Psoas muscle (tissue), 7 donors: ENCODE measurements at regions not wholly inside any gene's neighbourhood (a gene's known extent, or its start where the extent isn't known, plus 50 kb on each side); places are given as distances from the start of the nearest gene placed in this dataset.
"Not testable (repeated sequence)": the region's sequence is repeated elsewhere in the genome, so short reads cannot be mapped to it uniquely, and the experiment has no call there.

Experiments used
- ATAC-seq, 4 donors: fragments of 200-7000 bp; cut with Tn5 transposase; one replicate each; pipeline ENCODE4 v1.9.1; 2020; ENCODE audit warnings: moderate library complexity in 3 of 4, mild to moderate bottlenecking in 2 of 4
- DNase-seq, 2 donors: peaks; one replicate each; pipeline ENCODE4 v3.0.0-alpha.2; 2020
- H3K27ac ChIP-seq: fragments of 200-600 bp; one replicate; pipeline ENCODE4 v1.8.0; 2022
- H3K27me3 ChIP-seq, 3 donors: fragments of 200-600 bp in 1 of 3; one replicate each; pipeline versions ENCODE4 v1.6.1 to v1.8.0; 2013 to 2022; ENCODE audit warnings: low read length in 2 of 3, mild to moderate bottlenecking in 2 of 3, moderate library complexity in 1 of 3; ENCODE audit not compliant: insufficient read depth in 3 of 3
- H3K36me3 ChIP-seq, 2 donors: fragments of 200-600 bp in 1 of 2; one replicate each; pipeline versions ENCODE4 v1.6.1 to v1.8.0; 2013 to 2022; ENCODE audit warnings: low read depth in 1 of 2, mild to moderate bottlenecking in 1 of 2, moderate library complexity in 1 of 2; ENCODE audit not compliant: insufficient read depth in 1 of 2
- H3K4me1 ChIP-seq: fragments of 200-600 bp; one replicate; pipeline ENCODE4 v1.8.0; 2022
- H3K4me3 ChIP-seq: fragments of 200-600 bp; one replicate; pipeline ENCODE4 v1.8.0; 2022; ENCODE audit warnings: mild to moderate bottlenecking
- H3K9me3 ChIP-seq: fragments of 200-600 bp; one replicate; pipeline ENCODE4 v1.8.0; 2022
- WGBS, 3 donors: extraction: QIAGEN DNeasy Blood & Tissue Kit; methylation state at CpG; one replicate each; pipeline versions ENCODE4 v1.1.6 to v1.1.7; 2013; 5-methylcytosine and 5-hydroxymethylcytosine counted together
- intact Hi-C, 2 donors: fragments of 100-400 bp; cut with DNase I; formaldehyde crosslinking; loops; one replicate each; pipeline versions ENCODE4 v1.11.0 to v1.14.2; 2022
- TF ChIP-seq, protein P1 (sequence below): fragments of 200-600 bp; IDR thresholded peaks from one replicate; pipeline ENCODE4 v1.8.0; 2022; ENCODE audit warnings: antibody characterized with exemption
- donor health status: healthy with polysubstance abuse.
- donor health status: DM: no; HTN: no; CAD: no; lungs with moderate emphysema.
- donor health status: Bipolar disorder and iron deficiency.
- donor health status: healthy.
- donor health status: DM: yes; HTN: yes; CAD: no.
- donor health status: DM: no; HTN: no; CAD: no.
- donor health status: DM: yes; HTN: yes; CAD: no.

GRCh38 chr20:39745380-39745779, 783.2 kb downstream of the DHX35 start:
- Histone ChIP-seq H3K27ac (no peak overlapping the region), H3K9me3 (peaks cover 8% of the 10 kb centered on the region), H3K4me3 (no peak overlapping the region), H3K36me3 (no peaks in the 10 kb centered on the region), H3K4me1 (no peaks in the 10 kb centered on the region), H3K27me3 (no peaks in the 10 kb centered on the region)
- WGBS, 3 donors = 20 to 67% (median 21%) methylated on average over 1 of the region's 1 CpG
- DNase-seq = no peak
- peak in 1 of 4 donors; percentile 32 for ATAC-seq
- TF ChIP-seq, protein P1, sequence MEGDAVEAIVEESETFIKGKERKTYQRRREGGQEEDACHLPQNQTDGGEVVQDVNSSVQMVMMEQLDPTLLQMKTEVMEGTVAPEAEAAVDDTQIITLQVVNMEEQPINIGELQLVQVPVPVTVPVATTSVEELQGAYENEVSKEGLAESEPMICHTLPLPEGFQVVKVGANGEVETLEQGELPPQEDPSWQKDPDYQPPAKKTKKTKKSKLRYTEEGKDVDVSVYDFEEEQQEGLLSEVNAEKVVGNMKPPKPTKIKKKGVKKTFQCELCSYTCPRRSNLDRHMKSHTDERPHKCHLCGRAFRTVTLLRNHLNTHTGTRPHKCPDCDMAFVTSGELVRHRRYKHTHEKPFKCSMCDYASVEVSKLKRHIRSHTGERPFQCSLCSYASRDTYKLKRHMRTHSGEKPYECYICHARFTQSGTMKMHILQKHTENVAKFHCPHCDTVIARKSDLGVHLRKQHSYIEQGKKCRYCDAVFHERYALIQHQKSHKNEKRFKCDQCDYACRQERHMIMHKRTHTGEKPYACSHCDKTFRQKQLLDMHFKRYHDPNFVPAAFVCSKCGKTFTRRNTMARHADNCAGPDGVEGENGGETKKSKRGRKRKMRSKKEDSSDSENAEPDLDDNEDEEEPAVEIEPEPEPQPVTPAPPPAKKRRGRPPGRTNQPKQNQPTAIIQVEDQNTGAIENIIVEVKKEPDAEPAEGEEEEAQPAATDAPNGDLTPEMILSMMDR = no peak
- intact Hi-C loops = no loop called here

DNA sequence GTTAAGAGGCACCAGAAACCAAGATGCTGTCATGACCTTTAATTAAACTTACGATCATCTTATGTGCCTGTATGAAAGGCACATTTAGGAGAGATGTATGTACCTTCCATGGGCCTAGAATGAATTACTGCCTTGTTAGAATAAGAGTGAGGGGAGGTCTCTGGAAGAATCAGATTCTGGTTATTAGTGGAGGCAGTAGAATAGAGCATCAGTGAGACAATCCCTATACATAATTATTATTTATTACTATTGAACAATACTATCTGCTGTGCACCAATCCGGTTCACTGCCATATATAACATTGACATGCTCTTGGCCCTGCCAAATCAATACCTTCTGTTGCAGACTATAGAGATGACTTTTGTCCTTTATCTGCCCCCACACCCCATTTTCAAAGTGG, 776.5 kb downstream of the DHX35 start:
- Histone ChIP-seq H3K27me3 (no peaks in the 10 kb centered on the region), H3K36me3 (no peaks in the 10 kb centered on the region), H3K27ac (no peak overlapping the region), H3K4me1 (no peaks in the 10 kb centered on the region), H3K9me3 (no peaks in the 10 kb centered on the region), H3K4me3 (no peak overlapping the region)
- intact Hi-C loops = no loop called here
- DNase-seq (no peak), ATAC-seq (no peak)
- WGBS, 3 donors = 82 to 94% (median 89%) methylated on average over 2 of the region's 2 CpGs
- TF ChIP-seq, protein P1 = no peak

- Histone ChIP-seq H3K4me3 (no peak overlapping the region), H3K27ac (no peak overlapping the region), H3K9me3 (peaks cover 11% of the 10 kb centered on the region), H3K27me3 (no peaks in the 10 kb centered on the region), H3K4me1 (no peaks in the 10 kb centered on the region), H3K36me3 (no peaks in the 10 kb centered on the region)
- ATAC-seq (no peak), DNase-seq (no peak)
- TF ChIP-seq, protein P1 = no peak
- WGBS, 3 donors = 75 to 85% (median 79%) methylated on average over 6 of the region's 6 CpGs
- intact Hi-C loops = no loop called here
Observed at GRCh38 chr20:39736434-39737327, 774.5 kb downstream of the DHX35 start.

- intact Hi-C loops, H3K4me3 ChIP-seq, H3K27ac ChIP-seq, H3K27me3 ChIP-seq, H3K36me3 ChIP-seq, H3K9me3 ChIP-seq, ATAC-seq, H3K4me1 ChIP-seq, DNase-seq: not testable (repeated sequence)
- WGBS, 3 donors = 94 to 96% (median 95%) methylated on average over 6 of the region's 6 CpGs
Observed at GRCh38 chr20:39725513-39725912, 763.4 kb downstream of the DHX35 start.

DNA sequence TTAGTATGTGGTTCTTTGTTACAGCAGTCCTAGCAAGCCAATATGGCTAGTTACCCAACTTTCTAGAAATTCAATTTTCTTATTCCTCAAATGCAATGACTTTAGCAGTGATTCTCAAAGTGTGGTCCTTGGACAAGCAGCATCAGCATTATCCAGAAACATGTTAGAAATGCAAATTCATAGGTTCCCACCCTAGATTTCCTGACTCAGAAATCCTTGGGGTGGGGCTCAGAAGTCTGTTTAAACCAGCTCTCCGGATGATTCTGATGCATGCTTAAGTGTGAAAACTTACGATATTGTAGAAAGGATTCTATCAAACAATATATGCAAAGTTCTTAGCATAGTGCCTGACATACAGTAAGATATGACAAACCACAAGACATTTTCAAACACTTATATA, 757.1 kb downstream of the DHX35 start:
- TF ChIP-seq, protein P1 = no peak
- Histone ChIP-seq H3K4me1 (no peaks in the 10 kb centered on the region), H3K4me3 (no peak overlapping the region), H3K27me3 (no peaks in the 10 kb centered on the region), H3K36me3 (no peaks in the 10 kb centered on the region), H3K27ac (no peak overlapping the region), H3K9me3 (no peaks in the 10 kb centered on the region)
- intact Hi-C loops = no loop called here
- ATAC-seq (no peak), DNase-seq (no peak)
- WGBS, 3 donors = 92 to 96% (median 95%) methylated on average over 2 of the region's 2 CpGs
